ENCODE measurements at regions not wholly inside any gene's neighbourhood (a gene's known extent, or its start where the extent isn't known, plus 50 kb on each side); places are given as distances from the start of the nearest gene placed in this dataset.

DNA sequence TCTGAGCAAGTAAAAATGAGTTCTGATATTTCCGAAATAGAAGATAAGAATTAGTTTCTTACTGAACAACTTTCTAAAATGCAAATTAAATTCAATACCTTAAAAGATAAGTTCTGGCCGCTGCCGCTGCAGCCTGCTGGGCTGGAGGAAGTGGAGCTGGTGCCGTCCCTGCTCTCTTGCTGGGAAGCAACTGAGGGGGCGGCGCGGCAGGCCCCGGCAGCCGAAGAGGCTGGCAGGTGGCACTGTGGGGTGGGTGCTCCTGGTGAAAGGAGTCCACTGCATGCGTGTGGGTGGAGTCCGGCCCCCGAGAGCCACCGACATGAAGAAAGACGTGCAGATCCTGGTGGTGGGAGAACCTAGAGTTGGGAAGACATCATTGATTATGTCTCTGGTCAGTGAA is 89.5 kb upstream of the ZNF519 start:
- no peak overlapping the region for H3K4me2 ChIP-seq (ENCODE audit: control insufficient read depth, insufficient read depth)
- H3K36me3 ChIP-seq (ENCODE audit: control insufficient read depth in 2 of 2, insufficient read depth in 2 of 2, low read length in 1 of 2): no peaks in the 10 kb centered on the region
- DNase-seq (ENCODE audit: low read depth, low spot score): no peak
- no peaks in the 10 kb centered on the region for H4K20me1 ChIP-seq (ENCODE audit: control insufficient read depth, insufficient read depth)
- WGBS (ENCODE audit: insufficient coverage, insufficient replicate concordance, low lambda C conversion rate, missing lambda C conversion rate): 84% methylated on average over 14 of the region's 14 CpGs
- ChIA-PET CTCF (no interaction called here), RAD21 (ENCODE audit: unreplicated experiment) (no interaction called here), SMC1A (ENCODE audit: uncharacterized antibody, unreplicated experiment) (no interaction called here), POLR2A (no interaction called here)
- no TSS peak for BruUV-seq (replicated peaks)
- no peak overlapping the region for H2AFZ ChIP-seq (ENCODE audit: control insufficient read depth, low read depth, low read length)
- ATAC-seq: no peak
- H3K9me3 ChIP-seq (replicated peaks; ENCODE audit: control insufficient read depth, insufficient read depth, low read length): no peaks in the 10 kb centered on the region; the same call in 2 of the 3 replicates
- H3K4me3 ChIP-seq: no peak overlapping the region
- H3K27me3 ChIP-seq (replicated peaks in 1 of 2; ENCODE audit: control insufficient read depth in 2 of 2, insufficient read depth in 2 of 2, low read length in 1 of 2): no peaks in the 10 kb centered on the region
- no peak for FAIRE-seq
- no peaks in the 10 kb centered on the region for H3K79me2 ChIP-seq (ENCODE audit: control insufficient read depth, insufficient read depth, low read length)
- no peaks in the 10 kb centered on the region for H3K4me1 ChIP-seq (ENCODE audit: control insufficient read depth, insufficient read depth, low read length)
- in situ Hi-C loops (cut with MboI): loop anchor here (25.0 kb wide), 1 partner anchor 109 kb away; no protein-coding TSS in a partner anchor
- TF ChIP-seq IKZF2 (IDR thresholded peaks at IDR 0.05) (no peak), ZNF207 (IDR thresholded peaks at IDR 0.05; ENCODE audit: borderline replicate concordance) (no peak), SP1 (IDR thresholded peaks at IDR 0.05; ENCODE audit: low read depth, low read length) (no peak), TAF1 (IDR thresholded peaks at IDR 0.05; ENCODE audit: borderline replicate concordance, low read depth, low read length) (no peak), EED (IDR thresholded peaks at IDR 0.05; ENCODE audit: low read depth) (no peak), RELA (IDR thresholded peaks at IDR 0.05; ENCODE audit: borderline replicate concordance, partially characterized antibody) (no peak), TBL1XR1 (IDR thresholded peaks at IDR 0.05; ENCODE audit: low read depth, low read length) (no peak), CREB1 (IDR thresholded peaks at IDR 0.05; ENCODE audit: low read depth) (no peak), TARDBP (IDR thresholded peaks at IDR 0.05; ENCODE audit: borderline replicate concordance) (no peak), ASH2L (IDR thresholded peaks at IDR 0.05; ENCODE audit: borderline replicate concordance, low read depth) (no peak), LARP7 (IDR thresholded peaks at IDR 0.05) (no peak), EZH2 (IDR thresholded peaks at IDR 0.05; ENCODE audit: borderline replicate concordance, control insufficient read depth, low read depth, low read length) (no peak), RCOR1 (conservative IDR thresholded peaks at IDR 0.05; ENCODE audit: low read depth, low read length) (no peak), CREM (IDR thresholded peaks at IDR 0.05; ENCODE audit: low read depth) (no peak), ATF7 (IDR thresholded peaks at IDR 0.05; ENCODE audit: low read depth) (no peak), BMI1 (IDR thresholded peaks at IDR 0.05; ENCODE audit: borderline replicate concordance) (no peak), SMAD5 (IDR thresholded peaks at IDR 0.05; ENCODE audit: low read depth) (no peak), SIX5 (IDR thresholded peaks at IDR 0.05; ENCODE audit: low read depth, low read length, severe bottlenecking) (no peak)
- TF ChIP-seq, protein P1, sequence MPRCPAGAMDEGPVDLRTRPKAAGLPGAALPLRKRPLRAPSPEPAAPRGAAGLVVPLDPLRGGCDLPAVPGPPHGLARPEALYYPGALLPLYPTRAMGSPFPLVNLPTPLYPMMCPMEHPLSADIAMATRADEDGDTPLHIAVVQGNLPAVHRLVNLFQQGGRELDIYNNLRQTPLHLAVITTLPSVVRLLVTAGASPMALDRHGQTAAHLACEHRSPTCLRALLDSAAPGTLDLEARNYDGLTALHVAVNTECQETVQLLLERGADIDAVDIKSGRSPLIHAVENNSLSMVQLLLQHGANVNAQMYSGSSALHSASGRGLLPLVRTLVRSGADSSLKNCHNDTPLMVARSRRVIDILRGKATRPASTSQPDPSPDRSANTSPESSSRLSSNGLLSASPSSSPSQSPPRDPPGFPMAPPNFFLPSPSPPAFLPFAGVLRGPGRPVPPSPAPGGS (IDR thresholded peaks at IDR 0.05; ENCODE audit: borderline replicate concordance, insufficient read depth, low read depth, low read length, poor library complexity, severe bottlenecking): no peak
- TF ChIP-seq, protein P2, sequence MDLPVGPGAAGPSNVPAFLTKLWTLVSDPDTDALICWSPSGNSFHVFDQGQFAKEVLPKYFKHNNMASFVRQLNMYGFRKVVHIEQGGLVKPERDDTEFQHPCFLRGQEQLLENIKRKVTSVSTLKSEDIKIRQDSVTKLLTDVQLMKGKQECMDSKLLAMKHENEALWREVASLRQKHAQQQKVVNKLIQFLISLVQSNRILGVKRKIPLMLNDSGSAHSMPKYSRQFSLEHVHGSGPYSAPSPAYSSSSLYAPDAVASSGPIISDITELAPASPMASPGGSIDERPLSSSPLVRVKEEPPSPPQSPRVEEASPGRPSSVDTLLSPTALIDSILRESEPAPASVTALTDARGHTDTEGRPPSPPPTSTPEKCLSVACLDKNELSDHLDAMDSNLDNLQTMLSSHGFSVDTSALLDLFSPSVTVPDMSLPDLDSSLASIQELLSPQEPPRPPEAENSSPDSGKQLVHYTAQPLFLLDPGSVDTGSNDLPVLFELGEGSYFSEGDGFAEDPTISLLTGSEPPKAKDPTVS (IDR thresholded peaks at IDR 0.05; ENCODE audit: low read depth, low read length): no peak
- H3K27ac ChIP-seq (ENCODE audit: control insufficient read depth, insufficient read depth): no peak overlapping the region
- no peak overlapping the region for H3K9ac ChIP-seq (ENCODE audit: control insufficient read depth, insufficient read depth, low read length)
- intact Hi-C loops (cut with micrococcal nuclease; ENCODE audit: unreplicated experiment): no loop called here
